SK-N-DZ (cell line): ENCODE measurements at regions not wholly inside any gene's neighbourhood (a gene's known extent, or its start where the extent isn't known, plus 50 kb on each side); places are given as distances from the start of the nearest gene placed in this dataset.
"Not testable (repeated sequence)": the region's sequence is repeated elsewhere in the genome, so short reads cannot be mapped to it uniquely, and the experiment has no call there.

ENCODE experiments used
- DNase-seq: peaks from one replicate; pipeline ENCODE4 v3.0.0-alpha.2; 2015; ENCODE audit warnings: low spot score

GRCh38 chr13:90055121-90055520 lies 1292.4 kb upstream of the MIR17HG start:
- no peak for DNase-seq

- DNase-seq: no peak
Observed at GRCh38 chr13:90055760-90056159, 1291.7 kb upstream of the MIR17HG start.

- DNase-seq: not testable (repeated sequence)
Observed at GRCh38 chr13:90064226-90064625, 1283.3 kb upstream of the MIR17HG start.

- no peak for DNase-seq
Observed at GRCh38 chr13:90068658-90069057, 1278.8 kb upstream of the MIR17HG start.

- DNase-seq: no peak
Observed at GRCh38 chr13:90070362-90070761, 1277.1 kb upstream of the MIR17HG start.

GRCh38 chr13:90070837-90071525 lies 1276.5 kb upstream of the MIR17HG start:
- no peak for DNase-seq

- DNase-seq: no peak
Observed at GRCh38 chr13:90084684-90085290, 1262.7 kb upstream of the MIR17HG start.

- DNase-seq: no peak
Observed at GRCh38 chr13:90089051-90089450, 1258.4 kb upstream of the MIR17HG start.

GRCh38 chr13:90091611-90092010 lies 1255.9 kb upstream of the MIR17HG start:
- DNase-seq: no peak

- DNase-seq: no peak
Observed at GRCh38 chr13:90094357-90094756, 1253.1 kb upstream of the MIR17HG start.

GRCh38 chr13:90098577-90098976 lies 1248.9 kb upstream of the MIR17HG start:
- no peak for DNase-seq

- no peak for DNase-seq
Observed at GRCh38 chr13:90099847-90100246, 1247.6 kb upstream of the MIR17HG start.

GRCh38 chr13:90103099-90103784 lies 1244.2 kb upstream of the MIR17HG start:
- DNase-seq: no peak

GRCh38 chr13:90104764-90105163 lies 1242.7 kb upstream of the MIR17HG start:
- no peak for DNase-seq

- no peak for DNase-seq
Observed at GRCh38 chr13:90105276-90105675, 1242.2 kb upstream of the MIR17HG start.

- DNase-seq: no peak
Observed at GRCh38 chr13:90105849-90106496, 1241.5 kb upstream of the MIR17HG start.

- no peak for DNase-seq
Observed at GRCh38 chr13:90107661-90108060, 1239.8 kb upstream of the MIR17HG start.

GRCh38 chr13:90108547-90108946 lies 1238.9 kb upstream of the MIR17HG start:
- DNase-seq: no peak

- no peak for DNase-seq
Observed at GRCh38 chr13:90116121-90116520, 1231.4 kb upstream of the MIR17HG start.

GRCh38 chr13:90118467-90119071 lies 1228.9 kb upstream of the MIR17HG start:
- DNase-seq: no peak

GRCh38 chr13:90120026-90120425 lies 1227.5 kb upstream of the MIR17HG start:
- DNase-seq: no peak

GRCh38 chr13:90121784-90122183 lies 1225.7 kb upstream of the MIR17HG start:
- no peak for DNase-seq
